ENCODE measurements at regions not wholly inside any gene's neighbourhood (a gene's known extent, or its start where the extent isn't known, plus 50 kb on each side); places are given as distances from the start of the nearest gene placed in this dataset.

- H3K9me2 ChIP-seq (replicated peaks; ENCODE audit: low read depth, low read length) = no peaks in the 10 kb centered on the region
- H3K36me3 ChIP-seq (ENCODE audit: insufficient read depth, low read length) = no peaks in the 10 kb centered on the region
- H4K20me1 ChIP-seq (ENCODE audit: insufficient read depth, low read length, poor library complexity, severe bottlenecking) = no peaks in the 10 kb centered on the region
- no peak overlapping the region for H3K4me3 ChIP-seq (ENCODE audit: low read length, poor library complexity, severe bottlenecking)
- H3F3A ChIP-seq (ENCODE audit: low read depth) = no peaks in the 10 kb centered on the region
- TF ChIP-seq CTCF (conservative IDR thresholded peaks at IDR 0.05; ENCODE audit: low read length) (no peak), EZH2phosphoT487 (IDR thresholded peaks at IDR 0.05; ENCODE audit: borderline replicate concordance) (no peak)
- no peak overlapping the region for H2AFZ ChIP-seq (ENCODE audit: low read length)
- H3K79me2 ChIP-seq (ENCODE audit: insufficient read depth, low read length) = no peaks in the 10 kb centered on the region
- no peak overlapping the region for H3K9ac ChIP-seq (ENCODE audit: low read depth, low read length, poor library complexity, severe bottlenecking)
- peaks cover 4% of the 10 kb centered on the region; the same call in 1 of the 2 replicates for H3K9me3 ChIP-seq (ENCODE audit: insufficient read depth, low read depth, low read length)
- no peak overlapping the region for H3K4me2 ChIP-seq (ENCODE audit: low read depth, low read length, poor library complexity, severe bottlenecking)
- no peaks in the 10 kb centered on the region for H3K4me1 ChIP-seq (ENCODE audit: insufficient read depth, low read length, poor library complexity, severe bottlenecking)
- no peaks in the 10 kb centered on the region for H3K27me3 ChIP-seq (ENCODE audit: insufficient read depth, low read length, poor library complexity, severe bottlenecking)
Observed at GRCh38 chr22:48743601-48744282, 1083.9 kb downstream of the BRD1 start.

GRCh38 chr22:48742556-48743343 lies 1084.9 kb downstream of the BRD1 start:
- no peaks in the 10 kb centered on the region for H3K79me2 ChIP-seq (ENCODE audit: insufficient read depth, low read length)
- no peak overlapping the region for H2AFZ ChIP-seq (ENCODE audit: low read length)
- no peak for TF ChIP-seq CTCF (conservative IDR thresholded peaks at IDR 0.05; ENCODE audit: low read length)
- no peak for TF ChIP-seq EZH2phosphoT487 (IDR thresholded peaks at IDR 0.05; ENCODE audit: borderline replicate concordance)
- no peak overlapping the region for H3K4me2 ChIP-seq (ENCODE audit: low read depth, low read length, poor library complexity, severe bottlenecking)
- no peaks in the 10 kb centered on the region for H3K36me3 ChIP-seq (ENCODE audit: insufficient read depth, low read length)
- H3K9me2 ChIP-seq (replicated peaks; ENCODE audit: low read depth, low read length) = no peaks in the 10 kb centered on the region
- no peaks in the 10 kb centered on the region for H3F3A ChIP-seq (ENCODE audit: low read depth)
- peaks cover 4% of the 10 kb centered on the region; the same call in 1 of the 2 replicates for H3K9me3 ChIP-seq (ENCODE audit: insufficient read depth, low read depth, low read length)
- H3K4me1 ChIP-seq (ENCODE audit: insufficient read depth, low read length, poor library complexity, severe bottlenecking) = no peaks in the 10 kb centered on the region
- no peak overlapping the region for H3K4me3 ChIP-seq (ENCODE audit: low read length, poor library complexity, severe bottlenecking)
- H3K27me3 ChIP-seq (ENCODE audit: insufficient read depth, low read length, poor library complexity, severe bottlenecking) = no peaks in the 10 kb centered on the region
- H3K9ac ChIP-seq (ENCODE audit: low read depth, low read length, poor library complexity, severe bottlenecking) = no peak overlapping the region
- H4K20me1 ChIP-seq (ENCODE audit: insufficient read depth, low read length, poor library complexity, severe bottlenecking) = no peaks in the 10 kb centered on the region

GRCh38 chr22:48742191-48742555 lies 1085.5 kb downstream of the BRD1 start:
- no peak overlapping the region for H3K4me2 ChIP-seq (ENCODE audit: low read depth, low read length, poor library complexity, severe bottlenecking)
- no peaks in the 10 kb centered on the region for H4K20me1 ChIP-seq (ENCODE audit: insufficient read depth, low read length, poor library complexity, severe bottlenecking)
- no peaks in the 10 kb centered on the region for H3K36me3 ChIP-seq (ENCODE audit: insufficient read depth, low read length)
- no peaks in the 10 kb centered on the region for H3K9me2 ChIP-seq (replicated peaks; ENCODE audit: low read depth, low read length)
- no peaks in the 10 kb centered on the region for H3K27me3 ChIP-seq (ENCODE audit: insufficient read depth, low read length, poor library complexity, severe bottlenecking)
- H3K4me1 ChIP-seq (ENCODE audit: insufficient read depth, low read length, poor library complexity, severe bottlenecking) = no peaks in the 10 kb centered on the region
- H3K9me3 ChIP-seq (ENCODE audit: insufficient read depth, low read depth, low read length) = peaks cover 4% of the 10 kb centered on the region; the same call in 1 of the 2 replicates
- no peak for TF ChIP-seq EZH2phosphoT487 (IDR thresholded peaks at IDR 0.05; ENCODE audit: borderline replicate concordance)
- TF ChIP-seq CTCF (conservative IDR thresholded peaks at IDR 0.05; ENCODE audit: low read length) = no peak
- H3F3A ChIP-seq (ENCODE audit: low read depth) = no peaks in the 10 kb centered on the region
- no peak overlapping the region for H2AFZ ChIP-seq (ENCODE audit: low read length)
- H3K9ac ChIP-seq (ENCODE audit: low read depth, low read length, poor library complexity, severe bottlenecking) = no peak overlapping the region
- no peaks in the 10 kb centered on the region for H3K79me2 ChIP-seq (ENCODE audit: insufficient read depth, low read length)
- no peak overlapping the region for H3K4me3 ChIP-seq (ENCODE audit: low read length, poor library complexity, severe bottlenecking)
